OCI-LY1 (cell line): ENCODE measurements at regions not wholly inside any gene's neighbourhood (a gene's known extent, or its start where the extent isn't known, plus 50 kb on each side); places are given as distances from the start of the nearest gene placed in this dataset.

Source experiments
- H2AFZ ChIP-seq: fragments of 200-600 bp; sonication (generic), shearing (Covaris generic); 2 replicates; pipeline ENCODE4 v1.6.0; 2014; ENCODE audit warnings: antibody characterized with exemption, mild to moderate bottlenecking, low read length
- H3F3A ChIP-seq: fragments of 200-600 bp; sonication (generic), shearing (Covaris generic); 2 replicates; pipeline ENCODE4 v1.6.0; 2014; ENCODE audit warnings: mild to moderate bottlenecking, antibody characterized with exemption, low read length, moderate library complexity; ENCODE audit not compliant: insufficient read depth
- H3K27ac ChIP-seq: fragments of 200-600 bp; sonication (generic); 2 replicates; pipeline ENCODE4 v1.5.1; 2014; ENCODE audit warnings: low read length, mixed run types, mild to moderate bottlenecking, low read depth; ENCODE audit not compliant: poor library complexity, severe bottlenecking
- H3K27me3 ChIP-seq: fragments of 200-600 bp; sonication (generic); 2 replicates; pipeline ENCODE4 v1.6.0; 2014; ENCODE audit warnings: antibody characterized with exemption, mild to moderate bottlenecking, low read length, moderate library complexity; ENCODE audit not compliant: insufficient read depth
- H3K36me3 ChIP-seq: fragments of 200-600 bp; sonication (generic); 2 replicates; pipeline ENCODE4 v1.6.1; 2014; ENCODE audit warnings: mild to moderate bottlenecking, antibody characterized with exemption, low read length, moderate library complexity, mixed read lengths; ENCODE audit not compliant: insufficient read depth
- H3K4me1 ChIP-seq: fragments of 200-600 bp; sonication (generic); 2 replicates; pipeline ENCODE4 v1.5.1; 2014; ENCODE audit warnings: mild to moderate bottlenecking, low read length, moderate library complexity; ENCODE audit not compliant: insufficient read depth, severe bottlenecking
- H3K4me2 ChIP-seq: fragments of 200-600 bp; sonication (generic), shearing (Covaris generic); 2 replicates; pipeline ENCODE4 v1.6.1; 2014; ENCODE audit warnings: low read length
- H3K4me3 ChIP-seq: fragments of 200-600 bp; sonication (generic); 2 replicates; pipeline ENCODE4 v1.5.1; 2014; ENCODE audit warnings: low read length, low read depth, mild to moderate bottlenecking, mixed read lengths; ENCODE audit not compliant: poor library complexity, severe bottlenecking
- H3K79me2 ChIP-seq: fragments of 200-600 bp; shearing (Covaris generic); 2 replicates; pipeline ENCODE4 v1.6.1; 2016; ENCODE audit warnings: mixed run types, low read length, mixed read lengths; ENCODE audit not compliant: insufficient read depth
- H3K9ac ChIP-seq: fragments of 200-600 bp; sonication (generic), shearing (Covaris generic); 2 replicates; pipeline ENCODE4 v1.6.1; 2014; ENCODE audit warnings: mild to moderate bottlenecking, low read length, mixed read lengths
- H3K9me2 ChIP-seq: fragments of 200-600 bp; sonication (generic), shearing (Covaris generic); 2 replicates; pipeline ENCODE4 v1.6.1; 2014; ENCODE audit warnings: low read depth, mild to moderate bottlenecking, low read length, mixed read lengths
- H3K9me3 ChIP-seq: fragments of 200-600 bp; shearing (Covaris generic); 2 replicates; pipeline ENCODE4 v1.6.1; 2014; ENCODE audit warnings: low read length, mixed read lengths
- H4K20me1 ChIP-seq: fragments of 200-600 bp; sonication (generic), shearing (Covaris generic); 2 replicates; pipeline ENCODE4 v1.6.0; 2016; ENCODE audit warnings: mild to moderate bottlenecking, low read length; ENCODE audit not compliant: insufficient read depth
- CTCF ChIP-seq: fragments of 200-600 bp; sonication (generic), shearing (Covaris generic); IDR thresholded peaks from 2 replicates; pipeline ENCODE4 v1.5.1; 2017; ENCODE audit warnings: mild to moderate bottlenecking, antibody characterized with exemption, low read length, moderate library complexity, mixed read lengths
- EZH2 ChIP-seq: fragments of 200-600 bp; sonication (generic), shearing (Covaris generic); IDR thresholded peaks from 2 replicates; pipeline ENCODE4 v1.8.0; 2017; ENCODE audit warnings: borderline replicate concordance, mixed run types, mild to moderate bottlenecking, antibody characterized with exemption, low read length, moderate library complexity, mixed read lengths

GRCh38 chr9:124191691-124192395 is 65.9 kb upstream of the NEK6 start:
- Histone ChIP-seq H3K27ac (no peak overlapping the region), H3K79me2 (no peaks in the 10 kb centered on the region), H3K9me3 (peaks cover 3% of the 10 kb centered on the region), H3K4me3 (no peak overlapping the region), H3K9me2 (no peaks in the 10 kb centered on the region), H3K36me3 (no peaks in the 10 kb centered on the region), H3K9ac (no peak overlapping the region), H3F3A (no peaks in the 10 kb centered on the region), H3K4me1 (no peaks in the 10 kb centered on the region), H3K4me2 (no peak overlapping the region), H2AFZ (no peak overlapping the region), H4K20me1 (no peaks in the 10 kb centered on the region), H3K27me3 (peaks cover 4% of the 10 kb centered on the region; the same call in 1 of the 2 replicates)
- TF ChIP-seq EZH2 (no peak), CTCF (no peak)

- no peak overlapping the region for H3K27ac ChIP-seq
- no peaks in the 10 kb centered on the region for H3K36me3 ChIP-seq
- TF ChIP-seq CTCF = no peak
- no peak for TF ChIP-seq EZH2
- H3K9ac ChIP-seq = no peak overlapping the region
- no peaks in the 10 kb centered on the region for H3K9me2 ChIP-seq
- H2AFZ ChIP-seq = no peak overlapping the region
- no peaks in the 10 kb centered on the region for H3F3A ChIP-seq
- no peaks in the 10 kb centered on the region for H3K79me2 ChIP-seq
- peaks cover 3% of the 10 kb centered on the region for H3K9me3 ChIP-seq
- no peaks in the 10 kb centered on the region for H4K20me1 ChIP-seq
- no peak overlapping the region for H3K4me3 ChIP-seq
- H3K27me3 ChIP-seq = peaks cover 4% of the 10 kb centered on the region; the same call in 1 of the 2 replicates
- no peak overlapping the region for H3K4me2 ChIP-seq
- H3K4me1 ChIP-seq = peaks cover 10% of the 10 kb centered on the region
Measured at GRCh38 chr9:124196814-124197176, 61.0 kb upstream of the NEK6 start.

- H3K27ac ChIP-seq = no peak overlapping the region
- H3K27me3 ChIP-seq = peaks cover 4% of the 10 kb centered on the region; the same call in 1 of the 2 replicates
- peak overlapping the region; percentile 58 for H3K4me2 ChIP-seq
- no peaks in the 10 kb centered on the region for H3K36me3 ChIP-seq
- H3K9me2 ChIP-seq = no peaks in the 10 kb centered on the region
- H2AFZ ChIP-seq = no peak overlapping the region
- H3K79me2 ChIP-seq = no peaks in the 10 kb centered on the region
- TF ChIP-seq EZH2 (no peak), CTCF (peak; percentile 4; the same call in 1 of the 2 replicates)
- H3K4me1 ChIP-seq = peaks cover 14% of the 10 kb centered on the region
- H4K20me1 ChIP-seq = no peaks in the 10 kb centered on the region
- H3K9me3 ChIP-seq = peaks cover 3% of the 10 kb centered on the region
- H3K9ac ChIP-seq = no peak overlapping the region
- H3K4me3 ChIP-seq = peak overlapping the region; percentile 33
- H3F3A ChIP-seq = no peaks in the 10 kb centered on the region
Measured at GRCh38 chr9:124197177-124198095, 60.3 kb upstream of the NEK6 start.
